CD4-positive, alpha-beta memory T cell (primary cell): ENCODE measurements at regions not wholly inside any gene's neighbourhood (a gene's known extent, or its start where the extent isn't known, plus 50 kb on each side); places are given as distances from the start of the nearest gene placed in this dataset.

ENCODE experiments used
- CTCF ChIA-PET: fragments of 350-600 bp; sonication (Branson Sonifier 250); formaldehyde crosslinking; loops from one replicate; lab custom pipeline; 2021; ENCODE audit warnings: inconsistent platforms; ENCODE audit not compliant: partially characterized antibody; lab: Charles Lee
- POLR2A ChIA-PET: fragments of 350-600 bp; sonication (Branson Sonifier 250); formaldehyde crosslinking; loops from one replicate; lab custom pipeline; 2021; ENCODE audit not compliant: partially characterized antibody; lab: Charles Lee
- DNase-seq, 5 donors: peaks; one replicate each; pipeline versions ENCODE4 v3.0.0 to v3.0.0-alpha.2; 2020 to 2022; ENCODE audit warnings: mixed read lengths in 1 of 5
- H3K27ac ChIP-seq: one replicate; pipeline ENCODE4 v1.7.0; 2013; ENCODE audit warnings: low read depth, low read length
- H3K27me3 ChIP-seq: 2 replicates; pipeline ENCODE4 v1.7.0; 2013; ENCODE audit warnings: mild to moderate bottlenecking, low read length, moderate library complexity; ENCODE audit not compliant: insufficient read depth
- H3K36me3 ChIP-seq: 2 replicates; pipeline ENCODE4 v1.7.0; 2013; ENCODE audit warnings: mild to moderate bottlenecking, low read length, moderate library complexity; ENCODE audit not compliant: insufficient read depth
- H3K4me1 ChIP-seq: 2 replicates; pipeline ENCODE4 v1.7.0; 2013; ENCODE audit warnings: mild to moderate bottlenecking, low read length, moderate library complexity; ENCODE audit not compliant: insufficient read depth
- H3K4me3 ChIP-seq, 2 donors: one replicate each; pipeline ENCODE4 v1.7.0; 2013; ENCODE audit warnings: low read length in 2 of 2, mild to moderate bottlenecking in 1 of 2
- H3K9me3 ChIP-seq, 2 donors: one replicate each; pipeline ENCODE4 v1.7.0; 2013; ENCODE audit warnings: low read length in 2 of 2, control low read depth in 1 of 2; ENCODE audit not compliant: control insufficient read depth in 1 of 2
- H3K27ac Mint-ChIP-seq, 7 donors: one replicate each; pipeline ENCODE4 v1.8.0; 2020 to 2021; ENCODE audit warnings: mixed read lengths in 7 of 7, mild to moderate bottlenecking in 6 of 7, inconsistent platforms in 3 of 7, moderate library complexity in 3 of 7
- H3K27me3 Mint-ChIP-seq, 2 donors: one replicate each; pipeline ENCODE4 v1.8.0; 2020 to 2021; ENCODE audit warnings: mixed read lengths in 2 of 2
- H3K36me3 Mint-ChIP-seq, 2 donors: one replicate each; pipeline ENCODE4 v1.8.0; 2020 to 2021; ENCODE audit warnings: mixed read lengths in 2 of 2, inconsistent platforms in 1 of 2, mild to moderate bottlenecking in 1 of 2
- H3K4me1 Mint-ChIP-seq, 4 donors: one replicate each; pipeline ENCODE4 v1.8.0; 2020 to 2021; ENCODE audit warnings: mixed read lengths in 4 of 4, mild to moderate bottlenecking in 1 of 4
- H3K4me3 Mint-ChIP-seq, 8 donors: one replicate each; pipeline ENCODE4 v1.8.0; 2020 to 2021; ENCODE audit warnings: mixed read lengths in 8 of 8, mild to moderate bottlenecking in 7 of 8, moderate library complexity in 6 of 8, inconsistent platforms in 3 of 8
- H3K9me3 Mint-ChIP-seq, 8 donors: one replicate each; pipeline ENCODE4 v1.8.0; 2020 to 2021; ENCODE audit warnings: mixed read lengths in 8 of 8, mild to moderate bottlenecking in 5 of 8, inconsistent platforms in 3 of 8, moderate library complexity in 1 of 8
- intact Hi-C: fragments of 100-400 bp; cut with micrococcal nuclease; formaldehyde crosslinking; loops from one replicate; pipeline ENCODE4 v1.15.1; 2023

- peaks cover 39 to 53% of the 10 kb centered on the region in 2 donors for H3K27me3 Mint-ChIP-seq
- H3K4me1 ChIP-seq = peaks cover 10% of the 10 kb centered on the region
- DNase-seq = no peak
- no peaks in the 10 kb centered on the region for H3K9me3 ChIP-seq
- H3K36me3 Mint-ChIP-seq = peaks cover 0 to 3% of the 10 kb centered on the region in 2 donors
- no peak overlapping the region for H3K27ac ChIP-seq
- no peak overlapping the region for H3K27ac Mint-ChIP-seq
- intact Hi-C loops = no loop called here
- H3K36me3 ChIP-seq = no peaks in the 10 kb centered on the region
- H3K4me1 Mint-ChIP-seq = peaks cover 13 to 29% (median 18%) of the 10 kb centered on the region in 4 donors
- no peak overlapping the region for H3K4me3 ChIP-seq
- peaks cover 4% of the 10 kb centered on the region for H3K27me3 ChIP-seq
- ChIA-PET POLR2A (no interaction called here), CTCF (interaction anchor here (1.2 kb wide), 1 partner anchor 173 kb away, joined by 3 read pairs; no protein-coding TSS in a partner anchor)
- peaks cover 0 to 5% (median 0%) of the 10 kb centered on the region in 8 donors for H3K9me3 Mint-ChIP-seq
- no peak overlapping the region for H3K4me3 Mint-ChIP-seq
Observed at GRCh38 chr6:56848105-56848504, 106.8 kb upstream of the BEND6 start.

DNA sequence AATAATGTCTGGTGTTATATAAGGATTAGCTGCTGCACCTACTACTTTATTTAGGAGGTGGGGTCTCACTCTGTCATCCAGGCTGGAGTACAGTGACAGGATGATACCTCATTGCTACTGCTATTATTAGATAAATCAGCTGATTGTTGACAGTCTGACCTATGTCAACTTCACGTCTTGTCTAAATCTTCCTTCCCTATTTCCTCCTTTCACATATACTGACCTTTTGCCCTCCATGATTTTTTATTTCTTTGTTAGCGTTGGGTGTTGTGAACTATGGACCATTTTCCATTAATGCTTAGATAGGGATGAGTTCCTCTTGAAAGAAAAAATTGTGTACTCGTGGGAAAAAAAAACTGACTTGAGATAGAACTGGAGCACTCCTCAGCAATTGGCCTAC lies 109.9 kb upstream of the BEND6 start:
- H3K36me3 ChIP-seq = no peaks in the 10 kb centered on the region
- Mint-ChIP-seq H3K27ac (no peak overlapping the region), H3K9me3 (peaks cover 0 to 6% (median 0%) of the 10 kb centered on the region in 8 donors), H3K4me3 (peak overlapping the region in 2 of 8 donors; percentile 7 to 17), H3K27me3 (peaks cover 32 to 46% of the 10 kb centered on the region in 2 donors), H3K36me3 (peaks cover 0 to 3% of the 10 kb centered on the region in 2 donors), H3K4me1 (peaks cover 7 to 12% (median 8%) of the 10 kb centered on the region in 4 donors)
- ChIA-PET CTCF (no interaction called here), POLR2A (no interaction called here)
- H3K4me3 ChIP-seq = no peak overlapping the region
- H3K4me1 ChIP-seq = peaks cover 7% of the 10 kb centered on the region
- intact Hi-C loops = no loop called here
- DNase-seq = no peak
- no peaks in the 10 kb centered on the region for H3K9me3 ChIP-seq
- peaks cover 10% of the 10 kb centered on the region for H3K27me3 ChIP-seq
- no peak overlapping the region for H3K27ac ChIP-seq

DNA sequence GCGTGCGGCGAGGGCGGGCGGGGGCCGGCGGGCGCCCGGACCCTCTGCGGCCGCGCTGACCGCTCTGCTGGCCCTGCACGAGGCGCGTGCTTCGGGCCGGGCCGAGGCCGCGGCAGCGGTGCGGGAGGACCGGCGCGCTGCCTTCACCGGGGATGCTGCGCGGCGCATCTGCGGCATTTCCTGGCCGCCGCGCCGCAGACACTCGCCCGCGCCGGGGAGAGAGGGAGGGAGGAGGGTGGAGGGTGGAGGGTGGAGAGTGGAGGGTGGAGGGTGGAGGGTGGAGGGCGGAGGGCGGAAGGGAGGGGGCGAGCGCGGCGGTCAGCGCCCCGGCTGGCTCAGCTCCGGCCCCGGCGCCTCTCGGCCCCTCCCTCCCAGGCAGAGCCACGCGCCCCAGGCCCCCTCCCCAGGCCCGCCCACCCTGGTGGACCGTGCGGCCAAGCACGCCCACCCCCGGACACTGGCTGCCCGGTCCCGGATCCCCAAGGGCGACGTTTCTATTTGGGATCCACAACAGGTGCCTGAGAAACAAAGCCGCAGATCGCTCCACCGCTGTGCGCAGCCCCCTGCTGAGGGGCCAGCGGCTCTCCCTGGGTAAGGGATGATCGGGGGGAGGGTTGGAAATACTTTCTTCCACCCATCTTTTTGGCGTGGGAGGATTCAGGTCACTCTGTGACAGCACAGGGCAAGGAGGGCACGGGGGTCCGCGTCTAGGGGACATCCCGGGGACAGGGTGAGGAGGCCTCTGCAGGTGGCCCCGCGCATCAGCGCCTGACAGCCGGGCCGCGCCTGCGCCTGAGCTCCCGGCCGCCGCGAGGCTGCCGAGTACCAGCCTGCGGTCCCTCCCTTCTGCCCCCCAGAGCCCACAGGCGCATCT lies 111.2 kb upstream of the BEND6 start:
- intact Hi-C loops = no loop called here
- H3K4me3 ChIP-seq = no peak overlapping the region
- CTCF ChIA-PET = no interaction called here

GRCh38 chr6:56842686-56843475 lies 112.0 kb upstream of the BEND6 start:
- intact Hi-C loops = no loop called here
- Histone ChIP-seq H3K36me3 (no peaks in the 10 kb centered on the region), H3K9me3 (no peaks in the 10 kb centered on the region), H3K27me3 (peaks cover 10% of the 10 kb centered on the region), H3K4me3 (peak overlapping the region in 1 of 2 donors; percentile 22), H3K4me1 (peaks cover 7% of the 10 kb centered on the region), H3K27ac (no peak overlapping the region)
- Mint-ChIP-seq H3K4me3 (peak overlapping the region; percentile 80 to 89 (median 86)), H3K36me3 (peaks cover 0 to 3% of the 10 kb centered on the region in 2 donors), H3K27me3 (peaks cover 34 to 45% of the 10 kb centered on the region in 2 donors), H3K9me3 (peaks cover 0 to 2% (median 0%) of the 10 kb centered on the region in 8 donors), H3K27ac (peak overlapping the region in 1 of 7 donors; percentile 77), H3K4me1 (peaks cover 7 to 12% (median 8%) of the 10 kb centered on the region in 4 donors)
- ChIA-PET CTCF (no interaction called here), POLR2A (no interaction called here)
- no peak for DNase-seq

More for the DNA sequence above, 111.2 kb upstream of the BEND6 start:
- H3K9me3 ChIP-seq = no peaks in the 10 kb centered on the region
- H3K27me3 ChIP-seq = peaks cover 10% of the 10 kb centered on the region
- DNase-seq = peak; percentile 47 to 69 (median 53)
- H3K27ac ChIP-seq = no peak overlapping the region
- POLR2A ChIA-PET = no interaction called here
- H3K9me3 Mint-ChIP-seq = peaks cover 0 to 2% (median 0%) of the 10 kb centered on the region in 8 donors
- no peaks in the 10 kb centered on the region for H3K36me3 ChIP-seq
- peaks cover 32 to 48% of the 10 kb centered on the region in 2 donors for H3K27me3 Mint-ChIP-seq
- H3K36me3 Mint-ChIP-seq = peaks cover 0 to 3% of the 10 kb centered on the region in 2 donors
- H3K27ac Mint-ChIP-seq = no peak overlapping the region
- H3K4me1 Mint-ChIP-seq = peaks cover 7 to 12% (median 8%) of the 10 kb centered on the region in 4 donors
- peaks cover 7% of the 10 kb centered on the region for H3K4me1 ChIP-seq
- peak overlapping the region; percentile 44 to 82 (median 72) for H3K4me3 Mint-ChIP-seq

- no peak overlapping the region for H3K27ac ChIP-seq
- CTCF ChIA-PET = no interaction called here
Observed at GRCh38 chr6:56841751-56842150, 113.2 kb upstream of the BEND6 start.

GRCh38 chr6:56841381-56841749 lies 113.5 kb upstream of the BEND6 start:
- peaks cover 0 to 3% (median 0%) of the 10 kb centered on the region in 8 donors for H3K9me3 Mint-ChIP-seq
- Histone ChIP-seq H3K27me3 (peaks cover 10% of the 10 kb centered on the region), H3K36me3 (no peaks in the 10 kb centered on the region), H3K27ac (no peak overlapping the region), H3K9me3 (no peaks in the 10 kb centered on the region), H3K4me1 (peaks cover 7% of the 10 kb centered on the region), H3K4me3 (no peak overlapping the region)
- peak overlapping the region in 1 of 7 donors; percentile 43 for H3K27ac Mint-ChIP-seq
- intact Hi-C loops = no loop called here
- H3K4me3 Mint-ChIP-seq = no peak overlapping the region
- POLR2A ChIA-PET = no interaction called here
- CTCF ChIA-PET = interaction anchor here (0.9 kb wide), 1 partner anchor 10 kb away, joined by 4 read pairs; no protein-coding TSS in a partner anchor
- DNase-seq = no peak
- peaks cover 7 to 12% (median 8%) of the 10 kb centered on the region in 4 donors for H3K4me1 Mint-ChIP-seq
- H3K36me3 Mint-ChIP-seq = no peaks in the 10 kb centered on the region
- H3K27me3 Mint-ChIP-seq = peaks cover 35 to 43% of the 10 kb centered on the region in 2 donors

More at GRCh38 chr6:56841751-56842150, 113.2 kb upstream of the BEND6 start:
- DNase-seq = no peak
- H3K36me3 ChIP-seq = no peaks in the 10 kb centered on the region
- H3K36me3 Mint-ChIP-seq = no peaks in the 10 kb centered on the region
- H3K27me3 ChIP-seq = peaks cover 10% of the 10 kb centered on the region
- POLR2A ChIA-PET = no interaction called here
- H3K27ac Mint-ChIP-seq = no peak overlapping the region
- peaks cover 38 to 44% of the 10 kb centered on the region in 2 donors for H3K27me3 Mint-ChIP-seq
- H3K9me3 ChIP-seq = no peaks in the 10 kb centered on the region
- peaks cover 0 to 3% (median 0%) of the 10 kb centered on the region in 8 donors for H3K9me3 Mint-ChIP-seq
- H3K4me3 ChIP-seq = no peak overlapping the region
- H3K4me3 Mint-ChIP-seq = no peak overlapping the region
- intact Hi-C loops = no loop called here
- peaks cover 7% of the 10 kb centered on the region for H3K4me1 ChIP-seq
- H3K4me1 Mint-ChIP-seq = peaks cover 7 to 12% (median 8%) of the 10 kb centered on the region in 4 donors
